Lower leg skin (tissue), 4 donors: ENCODE measurements at regions not wholly inside any gene's neighbourhood (a gene's known extent, or its start where the extent isn't known, plus 50 kb on each side); places are given as distances from the start of the nearest gene placed in this dataset.

Experiments
- DNase-seq, 2 donors: peaks; one replicate each; pipeline ENCODE4 v3.0.0-alpha.2; 2019; ENCODE audit warnings: low spot score in 2 of 2
- H3K4me3 ChIP-seq: fragments of 200-600 bp; sonication (generic); 2 replicates; pipeline ENCODE4 v1.5.1; 2017; ENCODE audit warnings: mild to moderate bottlenecking, low read depth; ENCODE audit not compliant: poor library complexity, severe bottlenecking
- POLR2A ChIP-seq, 2 donors: fragments of 450-650 bp; IDR thresholded peaks; one replicate each; pipeline ENCODE4 v1.6.1; 2016 to 2017; ENCODE audit warnings: antibody characterized with exemption in 2 of 2, mild to moderate bottlenecking in 1 of 2, moderate library complexity in 1 of 2
- WGBS, 2 donors: methylation state at CpG; one replicate each; pipeline ENCODE4 v1.1.5; 2018; 5-methylcytosine and 5-hydroxymethylcytosine counted together
- intact Hi-C: fragments of 100-400 bp; cut with DNase I; formaldehyde crosslinking; loops from one replicate; pipeline ENCODE4 v1.15.0; 2023; ENCODE audit warnings: low total_unique reads
- TF ChIP-seq, protein P1 (sequence below), 3 donors: fragments of 450-650 bp; IDR thresholded peaks; one replicate each; pipeline ENCODE4 v1.5.1; 2016; ENCODE audit warnings: antibody characterized with exemption in 3 of 3, mild to moderate bottlenecking in 3 of 3, moderate library complexity in 2 of 3

- no peak for TF ChIP-seq POLR2A (IDR thresholded peaks at IDR 0.05)
- TF ChIP-seq, protein P1, sequence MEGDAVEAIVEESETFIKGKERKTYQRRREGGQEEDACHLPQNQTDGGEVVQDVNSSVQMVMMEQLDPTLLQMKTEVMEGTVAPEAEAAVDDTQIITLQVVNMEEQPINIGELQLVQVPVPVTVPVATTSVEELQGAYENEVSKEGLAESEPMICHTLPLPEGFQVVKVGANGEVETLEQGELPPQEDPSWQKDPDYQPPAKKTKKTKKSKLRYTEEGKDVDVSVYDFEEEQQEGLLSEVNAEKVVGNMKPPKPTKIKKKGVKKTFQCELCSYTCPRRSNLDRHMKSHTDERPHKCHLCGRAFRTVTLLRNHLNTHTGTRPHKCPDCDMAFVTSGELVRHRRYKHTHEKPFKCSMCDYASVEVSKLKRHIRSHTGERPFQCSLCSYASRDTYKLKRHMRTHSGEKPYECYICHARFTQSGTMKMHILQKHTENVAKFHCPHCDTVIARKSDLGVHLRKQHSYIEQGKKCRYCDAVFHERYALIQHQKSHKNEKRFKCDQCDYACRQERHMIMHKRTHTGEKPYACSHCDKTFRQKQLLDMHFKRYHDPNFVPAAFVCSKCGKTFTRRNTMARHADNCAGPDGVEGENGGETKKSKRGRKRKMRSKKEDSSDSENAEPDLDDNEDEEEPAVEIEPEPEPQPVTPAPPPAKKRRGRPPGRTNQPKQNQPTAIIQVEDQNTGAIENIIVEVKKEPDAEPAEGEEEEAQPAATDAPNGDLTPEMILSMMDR (IDR thresholded peaks at IDR 0.05): no peak
- no peak for DNase-seq
- intact Hi-C loops: no loop called here
- H3K4me3 ChIP-seq: no peak overlapping the region
Observed at GRCh38 chr1:95974586-95974985, 740.6 kb downstream of the RWDD3 start.

GRCh38 chr1:95982711-95983110, 738.9 kb upstream of the PTBP2 start:
- no peak for TF ChIP-seq POLR2A (IDR thresholded peaks at IDR 0.05)
- TF ChIP-seq, protein P1 (IDR thresholded peaks at IDR 0.05): no peak
- DNase-seq: no peak
- intact Hi-C loops: no loop called here

GRCh38 chr1:95983831-95984230, 737.8 kb upstream of the PTBP2 start:
- intact Hi-C loops: no loop called here
- TF ChIP-seq, protein P1 (IDR thresholded peaks at IDR 0.05): no peak
- no peak for TF ChIP-seq POLR2A (IDR thresholded peaks at IDR 0.05)
- H3K4me3 ChIP-seq: no peak overlapping the region
- DNase-seq: no peak

More at GRCh38 chr1:95982711-95983110, 738.9 kb upstream of the PTBP2 start:
- no peak overlapping the region for H3K4me3 ChIP-seq

- no peak for TF ChIP-seq POLR2A (IDR thresholded peaks at IDR 0.05)
- TF ChIP-seq, protein P1 (IDR thresholded peaks at IDR 0.05): no peak
- 49 to 61% methylated on average over 1 of the region's 1 CpG for WGBS, 2 donors
Observed at GRCh38 chr1:95984798-95985374, 736.7 kb upstream of the PTBP2 start.

DNA sequence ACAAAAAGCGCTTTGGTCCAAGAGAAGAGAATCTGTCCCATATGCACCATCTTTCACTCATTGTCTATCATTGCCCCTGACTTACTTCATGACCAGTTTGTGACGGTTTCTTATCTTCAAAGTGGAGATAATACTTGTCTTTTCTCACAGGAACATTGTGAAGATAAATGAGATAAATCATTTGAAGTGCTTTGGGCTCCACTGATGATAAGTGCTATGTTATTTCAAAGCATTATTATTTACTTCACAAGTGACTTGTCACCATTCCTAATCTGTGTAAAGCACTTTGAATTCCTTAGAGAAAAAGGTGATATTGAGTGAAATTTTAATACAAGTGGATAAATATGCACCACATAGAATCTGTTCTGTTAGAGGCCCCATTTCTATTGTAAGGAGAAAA, 731.6 kb upstream of the PTBP2 start:
- DNase-seq: no peak
- intact Hi-C loops: no loop called here
- TF ChIP-seq, protein P1 (IDR thresholded peaks at IDR 0.05): no peak
- no peak for TF ChIP-seq POLR2A (IDR thresholded peaks at IDR 0.05)
- 67 to 69% methylated on average over 2 of the region's 2 CpGs for WGBS, 2 donors
- H3K4me3 ChIP-seq: no peak overlapping the region

More at GRCh38 chr1:95984798-95985374, 736.7 kb upstream of the PTBP2 start:
- DNase-seq: no peak
- intact Hi-C loops: no loop called here
- H3K4me3 ChIP-seq: no peak overlapping the region
